OCI-LY3 (cell line): ENCODE measurements at regions not wholly inside any gene's neighbourhood (a gene's known extent, or its start where the extent isn't known, plus 50 kb on each side); places are given as distances from the start of the nearest gene placed in this dataset.
"Not testable (repeated sequence)": the region's sequence is repeated elsewhere in the genome, so short reads cannot be mapped to it uniquely, and the experiment has no call there.

Experiments used
- H2AFZ ChIP-seq: fragments of 200-600, 300-600 bp; shearing (Covaris generic); 2 replicates; pipeline ENCODE4 v1.6.0; 2014; ENCODE audit warnings: antibody characterized with exemption, low read depth, low read length
- H3K27ac ChIP-seq: fragments of 200-600, 300-600 bp; sonication (generic); 2 replicates; pipeline ENCODE4 v1.5.1; 2014; ENCODE audit warnings: mild to moderate bottlenecking, low read length, moderate library complexity, mixed read lengths
- H3K27me3 ChIP-seq: fragments of 200-600, 300-600 bp; sonication (generic); 2 replicates; pipeline ENCODE4 v1.6.1; 2014; ENCODE audit warnings: low read depth, low read length, mixed read lengths
- H3K36me3 ChIP-seq: fragments of 200-600, 300-600 bp; sonication (generic); replicated peaks from 2 replicates; pipeline ENCODE3; 2014; ENCODE audit warnings: low read depth, low read length, mixed read lengths
- H3K4me1 ChIP-seq: fragments of 300-600, 200-600 bp; sonication (generic); 2 replicates; pipeline ENCODE4 v1.6.1; 2014; ENCODE audit warnings: low read length, mixed read lengths
- H3K4me2 ChIP-seq: fragments of 200-600, 300-600 bp; sonication (generic); 2 replicates; pipeline ENCODE4 v1.6.1; 2014; ENCODE audit warnings: low read length, mixed read lengths
- H3K4me3 ChIP-seq: fragments of 300-600, 200-600 bp; sonication (generic); 2 replicates; pipeline ENCODE4 v1.5.1; 2014; ENCODE audit warnings: antibody characterized with exemption, mild to moderate bottlenecking, low read length, moderate library complexity
- H3K79me2 ChIP-seq: fragments of 300-600, 200-600 bp; shearing (Covaris generic); 2 replicates; pipeline ENCODE4 v1.6.1; 2014; ENCODE audit warnings: mild to moderate bottlenecking, low read length, mixed read lengths
- H3K9ac ChIP-seq: fragments of 300-600, 200-600 bp; shearing (Covaris generic); 2 replicates; pipeline ENCODE4 v1.6.0; 2014; ENCODE audit warnings: mild to moderate bottlenecking, low read length, moderate library complexity
- H3K9me3 ChIP-seq: fragments of 200-600, 300-600 bp; shearing (Covaris generic); 2 replicates; pipeline ENCODE4 v1.6.1; 2014; ENCODE audit warnings: low read length, mixed read lengths; ENCODE audit not compliant: insufficient read depth
- H4K20me1 ChIP-seq: fragments of 200-600, 300-600 bp; sonication (generic); 2 replicates; pipeline ENCODE4 v1.6.1; 2016; ENCODE audit warnings: low read length, mixed read lengths; ENCODE audit not compliant: insufficient read depth
- EZH2phosphoT487 ChIP-seq: fragments of 200-600 bp; shearing (Covaris generic); IDR thresholded peaks from 2 replicates; pipeline ENCODE4 v1.6.1; 2018; ENCODE audit warnings: antibody characterized with exemption, mixed run types, low read depth
- TF ChIP-seq, protein P1 (sequence below): fragments of 200-600, 300-600 bp; sonication (generic); IDR thresholded peaks from 2 replicates; pipeline ENCODE4 v1.5.1; 2014; ENCODE audit warnings: antibody characterized with exemption, low read length, low read depth

DNA sequence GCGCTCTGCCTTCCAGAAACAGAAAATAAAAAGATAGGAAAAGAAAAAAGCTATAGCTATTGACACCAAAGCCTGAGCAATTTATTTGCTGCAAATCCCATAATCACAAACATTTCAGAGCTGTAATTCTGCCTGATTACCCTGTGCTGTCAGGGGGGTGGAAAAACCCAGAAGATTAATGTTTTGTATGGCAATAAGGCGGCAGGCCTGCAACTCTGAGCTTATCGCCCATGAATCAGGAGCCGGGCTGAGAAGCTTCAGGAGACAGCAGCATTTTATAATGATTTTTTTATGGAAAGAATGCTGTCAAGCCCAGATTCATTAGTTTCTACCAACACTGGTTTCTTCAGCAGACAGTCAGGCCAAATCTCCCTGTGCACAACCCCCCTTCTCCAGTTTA lies 82.6 kb upstream of the TMEM164 start:
- no peak for TF ChIP-seq EZH2phosphoT487
- TF ChIP-seq, protein P1, sequence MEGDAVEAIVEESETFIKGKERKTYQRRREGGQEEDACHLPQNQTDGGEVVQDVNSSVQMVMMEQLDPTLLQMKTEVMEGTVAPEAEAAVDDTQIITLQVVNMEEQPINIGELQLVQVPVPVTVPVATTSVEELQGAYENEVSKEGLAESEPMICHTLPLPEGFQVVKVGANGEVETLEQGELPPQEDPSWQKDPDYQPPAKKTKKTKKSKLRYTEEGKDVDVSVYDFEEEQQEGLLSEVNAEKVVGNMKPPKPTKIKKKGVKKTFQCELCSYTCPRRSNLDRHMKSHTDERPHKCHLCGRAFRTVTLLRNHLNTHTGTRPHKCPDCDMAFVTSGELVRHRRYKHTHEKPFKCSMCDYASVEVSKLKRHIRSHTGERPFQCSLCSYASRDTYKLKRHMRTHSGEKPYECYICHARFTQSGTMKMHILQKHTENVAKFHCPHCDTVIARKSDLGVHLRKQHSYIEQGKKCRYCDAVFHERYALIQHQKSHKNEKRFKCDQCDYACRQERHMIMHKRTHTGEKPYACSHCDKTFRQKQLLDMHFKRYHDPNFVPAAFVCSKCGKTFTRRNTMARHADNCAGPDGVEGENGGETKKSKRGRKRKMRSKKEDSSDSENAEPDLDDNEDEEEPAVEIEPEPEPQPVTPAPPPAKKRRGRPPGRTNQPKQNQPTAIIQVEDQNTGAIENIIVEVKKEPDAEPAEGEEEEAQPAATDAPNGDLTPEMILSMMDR, result no peak

DNA sequence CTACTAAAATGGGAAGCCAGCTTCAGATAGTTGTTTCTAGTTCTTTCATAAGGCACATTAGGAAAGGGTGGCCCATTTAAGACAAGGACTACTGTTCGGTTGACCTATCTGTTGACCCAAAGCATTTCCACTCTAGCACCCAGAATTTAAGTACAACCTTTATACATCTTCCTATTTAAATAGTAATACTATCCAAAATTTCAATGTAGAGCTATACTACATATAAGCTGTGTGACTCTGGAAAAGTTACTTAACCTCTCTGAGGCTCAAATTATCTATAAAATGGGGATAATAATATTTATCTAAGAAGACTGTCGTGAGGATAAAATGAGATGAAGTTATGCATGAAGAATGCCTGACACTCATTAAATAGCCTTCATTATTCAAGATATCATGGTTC lies 82.0 kb upstream of the TMEM164 start:
- H3K79me2 ChIP-seq, result no peaks in the 10 kb centered on the region
- no peaks in the 10 kb centered on the region for H3K36me3 ChIP-seq
- TF ChIP-seq, protein P1, result no peak
- TF ChIP-seq EZH2phosphoT487, result no peak

More for the DNA sequence above, 82.6 kb upstream of the TMEM164 start:
- Histone ChIP-seq H3K79me2 (no peaks in the 10 kb centered on the region), H2AFZ (no peak overlapping the region), H3K4me1 (no peaks in the 10 kb centered on the region), H3K4me3 (no peak overlapping the region), H3K27me3 (no peaks in the 10 kb centered on the region), H4K20me1 (no peaks in the 10 kb centered on the region), H3K36me3 (no peaks in the 10 kb centered on the region), H3K9me3 (no peaks in the 10 kb centered on the region), H3K27ac (no peak overlapping the region), H3K9ac (no peak overlapping the region), H3K4me2 (no peak overlapping the region)

DNA sequence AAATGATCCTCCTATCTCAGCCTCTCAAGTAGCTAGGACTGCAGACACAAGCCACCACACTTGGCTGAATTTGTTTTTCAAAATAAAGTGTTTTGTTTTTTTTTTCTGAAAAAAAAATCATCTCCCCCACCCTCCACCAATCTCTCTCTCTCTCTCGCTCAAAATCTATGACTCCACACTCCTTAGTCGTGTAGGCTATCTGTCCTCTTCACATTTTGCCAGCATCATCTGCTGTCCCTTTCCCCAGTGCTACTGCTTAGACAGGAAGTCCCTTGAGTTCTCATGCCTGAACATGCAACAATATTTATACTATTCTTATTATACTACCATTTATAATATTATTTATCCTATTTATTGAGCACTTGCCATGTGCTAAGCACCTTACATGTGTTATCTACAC lies 80.7 kb upstream of the TMEM164 start:
- Histone ChIP-seq H3K9ac (no peak overlapping the region), H3K4me2 (no peak overlapping the region), H3K4me1 (no peaks in the 10 kb centered on the region), H3K27ac (no peak overlapping the region), H3K79me2 (no peaks in the 10 kb centered on the region), H4K20me1 (no peaks in the 10 kb centered on the region), H3K27me3 (no peaks in the 10 kb centered on the region), H3K4me3 (no peak overlapping the region), H3K36me3 (no peaks in the 10 kb centered on the region), H2AFZ (no peak overlapping the region), H3K9me3 (no peaks in the 10 kb centered on the region)
- TF ChIP-seq, protein P1, result no peak
- TF ChIP-seq EZH2phosphoT487, result no peak

More for the DNA sequence above, 82.0 kb upstream of the TMEM164 start:
- Histone ChIP-seq H2AFZ (no peak overlapping the region), H3K4me3 (no peak overlapping the region), H3K27ac (no peak overlapping the region), H3K9me3 (no peaks in the 10 kb centered on the region), H3K9ac (no peak overlapping the region), H3K4me2 (no peak overlapping the region), H3K27me3 (no peaks in the 10 kb centered on the region), H4K20me1 (no peaks in the 10 kb centered on the region), H3K4me1 (no peaks in the 10 kb centered on the region)

DNA sequence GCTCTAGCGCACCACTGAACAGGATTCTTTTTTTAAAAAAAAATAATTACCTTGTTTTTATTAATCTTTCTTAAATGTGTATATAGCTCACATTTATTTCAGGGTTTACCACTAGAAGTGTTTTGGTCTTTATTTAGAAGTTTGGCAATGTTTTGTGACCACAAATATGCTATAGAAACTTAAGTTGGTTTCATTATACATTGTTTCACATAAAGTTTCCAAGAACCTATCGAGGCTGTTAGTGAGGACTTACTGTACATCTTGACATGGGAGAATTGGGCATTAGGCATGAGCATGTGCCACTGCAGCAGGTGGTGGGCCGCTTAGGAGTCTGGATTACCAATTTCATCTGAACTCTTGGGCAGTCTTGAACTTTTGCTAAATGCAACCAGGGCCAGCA lies 77.9 kb upstream of the TMEM164 start:
- H3K27me3 ChIP-seq, H3K4me2 ChIP-seq: not testable (repeated sequence)

DNA sequence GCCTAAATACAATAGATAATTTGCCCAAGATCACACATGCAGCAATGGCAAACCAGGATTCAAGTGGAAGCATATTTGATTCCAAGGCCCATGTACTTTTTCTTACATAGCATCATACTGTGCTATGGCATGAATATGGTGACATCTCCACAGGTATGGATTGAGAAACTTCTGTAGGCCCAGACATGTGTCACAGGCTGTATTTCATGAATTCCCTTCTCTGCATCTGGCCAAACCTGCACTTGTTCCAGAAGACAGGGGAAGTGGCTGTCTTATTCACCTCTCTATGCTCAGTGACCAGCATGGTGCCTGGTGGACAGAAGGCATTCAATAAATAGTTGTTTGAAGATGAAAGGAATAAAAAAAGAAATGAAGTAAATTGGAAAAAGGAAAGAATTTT lies 77.3 kb upstream of the TMEM164 start:
- no peak overlapping the region for H2AFZ ChIP-seq
- H3K4me3 ChIP-seq, result no peak overlapping the region
- no peak overlapping the region for H3K27ac ChIP-seq
- H4K20me1 ChIP-seq, result no peaks in the 10 kb centered on the region
- no peak overlapping the region for H3K4me2 ChIP-seq
- no peaks in the 10 kb centered on the region for H3K79me2 ChIP-seq
- no peaks in the 10 kb centered on the region for H3K36me3 ChIP-seq
- no peaks in the 10 kb centered on the region for H3K9me3 ChIP-seq
- TF ChIP-seq, protein P1, result no peak
- TF ChIP-seq EZH2phosphoT487, result no peak
- H3K9ac ChIP-seq, result no peak overlapping the region
- no peaks in the 10 kb centered on the region for H3K27me3 ChIP-seq
- H3K4me1 ChIP-seq, result no peaks in the 10 kb centered on the region

More for the DNA sequence above, 77.9 kb upstream of the TMEM164 start:
- not testable (repeated sequence) for H4K20me1 ChIP-seq, H2AFZ ChIP-seq, H3K4me1 ChIP-seq, H3K36me3 ChIP-seq, H3K9me3 ChIP-seq, H3K9ac ChIP-seq, H3K79me2 ChIP-seq, H3K4me3 ChIP-seq, H3K27ac ChIP-seq
